Hepatocyte (in vitro differentiated cells): ENCODE measurements at regions not wholly inside any gene's neighbourhood (a gene's known extent, or its start where the extent isn't known, plus 50 kb on each side); places are given as distances from the start of the nearest gene placed in this dataset.

Source experiments
- DNase-seq: peaks from one replicate; pipeline ENCODE4 v3.0.0-alpha.2; 2016; ENCODE audit warnings: low spot score
- H2AFZ ChIP-seq: fragments of 200-600 bp; sonication (generic); 2 replicates; pipeline ENCODE4 v1.6.0; 2016; ENCODE audit warnings: antibody characterized with exemption, mild to moderate bottlenecking
- H3K27ac ChIP-seq: fragments of 200-600 bp; sonication (generic); 2 replicates; pipeline ENCODE4 v1.5.1; 2016; ENCODE audit warnings: mild to moderate bottlenecking
- H3K27me3 ChIP-seq: fragments of 200-600 bp; sonication (generic); 2 replicates; pipeline ENCODE4 v1.6.1; 2016
- H3K36me3 ChIP-seq: fragments of 200-600 bp; sonication (generic); replicated peaks from 2 replicates; pipeline ENCODE4 v1.5.1; 2016; ENCODE audit warnings: low read depth; ENCODE audit not compliant: insufficient read depth
- H3K4me1 ChIP-seq: fragments of 200-600 bp; sonication (generic); 2 replicates; pipeline ENCODE4 v1.5.1; 2016; ENCODE audit warnings: mild to moderate bottlenecking, moderate library complexity; ENCODE audit not compliant: insufficient read depth
- H3K4me2 ChIP-seq: fragments of 200-600 bp; sonication (generic); 2 replicates; pipeline ENCODE4 v1.6.0; 2016
- H3K4me3 ChIP-seq: fragments of 200-600 bp; sonication (generic); 2 replicates; pipeline ENCODE4 v1.5.1; 2016; ENCODE audit warnings: mild to moderate bottlenecking
- H3K79me2 ChIP-seq: fragments of 200-600 bp; sonication (generic); 2 replicates; pipeline ENCODE4 v1.6.0; 2017; ENCODE audit warnings: mild to moderate bottlenecking
- H3K9me2 ChIP-seq: fragments of 200-600 bp; sonication (generic); replicated peaks from 2 replicates; pipeline ENCODE4 v1.6.0; 2017; ENCODE audit warnings: mild to moderate bottlenecking; ENCODE audit not compliant: insufficient read depth
- H3K9me3 ChIP-seq: fragments of 200-600 bp; sonication (generic); 2 replicates; pipeline ENCODE4 v1.5.1; 2016; ENCODE audit warnings: low read depth, mild to moderate bottlenecking
- H4K20me1 ChIP-seq: fragments of 200-600 bp; sonication (generic); 2 replicates; pipeline ENCODE4 v1.6.0; 2016; ENCODE audit warnings: mild to moderate bottlenecking; ENCODE audit not compliant: insufficient read depth, poor library complexity, severe bottlenecking
- EZH2 ChIP-seq: fragments of 200-600 bp; sonication (generic); IDR thresholded peaks from 2 replicates; pipeline ENCODE4 v1.6.1; 2016; ENCODE audit warnings: antibody characterized with exemption, mild to moderate bottlenecking, borderline replicate concordance
- EZH2phosphoT487 ChIP-seq: fragments of 200-600 bp; sonication (generic); IDR thresholded peaks from one replicate; pipeline ENCODE4 v1.6.1; 2018; ENCODE audit warnings: antibody characterized with exemption, mild to moderate bottlenecking, low read depth, moderate library complexity; ENCODE audit not compliant: unreplicated experiment, severe bottlenecking
- WGBS: methylation state at CpG from one replicate; pipeline ENCODE4 v1.1.6; 2016; ENCODE audit warnings: low lambda C conversion rate; ENCODE audit errors: missing lambda C conversion rate; 5-methylcytosine and 5-hydroxymethylcytosine counted together
- TF ChIP-seq, protein P1 (sequence below): fragments of 200-600 bp; sonication (generic); IDR thresholded peaks from 2 replicates; pipeline ENCODE4 v1.5.1; 2016; ENCODE audit warnings: antibody characterized with exemption, mild to moderate bottlenecking; ENCODE audit not compliant: poor library complexity

GRCh38 chr12:118743896-118744700 lies 237.2 kb upstream of the SRRM4 start:
- H3K4me1 ChIP-seq = no peaks in the 10 kb centered on the region
- no peak overlapping the region for H3K4me3 ChIP-seq
- H3K79me2 ChIP-seq = no peaks in the 10 kb centered on the region
- H2AFZ ChIP-seq = no peak overlapping the region
- no peak overlapping the region for H3K27ac ChIP-seq
- TF ChIP-seq EZH2phosphoT487 (no peak), EZH2 (no peak)
- TF ChIP-seq, protein P1, sequence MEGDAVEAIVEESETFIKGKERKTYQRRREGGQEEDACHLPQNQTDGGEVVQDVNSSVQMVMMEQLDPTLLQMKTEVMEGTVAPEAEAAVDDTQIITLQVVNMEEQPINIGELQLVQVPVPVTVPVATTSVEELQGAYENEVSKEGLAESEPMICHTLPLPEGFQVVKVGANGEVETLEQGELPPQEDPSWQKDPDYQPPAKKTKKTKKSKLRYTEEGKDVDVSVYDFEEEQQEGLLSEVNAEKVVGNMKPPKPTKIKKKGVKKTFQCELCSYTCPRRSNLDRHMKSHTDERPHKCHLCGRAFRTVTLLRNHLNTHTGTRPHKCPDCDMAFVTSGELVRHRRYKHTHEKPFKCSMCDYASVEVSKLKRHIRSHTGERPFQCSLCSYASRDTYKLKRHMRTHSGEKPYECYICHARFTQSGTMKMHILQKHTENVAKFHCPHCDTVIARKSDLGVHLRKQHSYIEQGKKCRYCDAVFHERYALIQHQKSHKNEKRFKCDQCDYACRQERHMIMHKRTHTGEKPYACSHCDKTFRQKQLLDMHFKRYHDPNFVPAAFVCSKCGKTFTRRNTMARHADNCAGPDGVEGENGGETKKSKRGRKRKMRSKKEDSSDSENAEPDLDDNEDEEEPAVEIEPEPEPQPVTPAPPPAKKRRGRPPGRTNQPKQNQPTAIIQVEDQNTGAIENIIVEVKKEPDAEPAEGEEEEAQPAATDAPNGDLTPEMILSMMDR = no peak
- H3K36me3 ChIP-seq = no peaks in the 10 kb centered on the region
- H3K9me3 ChIP-seq = no peaks in the 10 kb centered on the region
- H3K4me2 ChIP-seq = no peak overlapping the region
- H3K27me3 ChIP-seq = no peaks in the 10 kb centered on the region
- DNase-seq = no peak
- H4K20me1 ChIP-seq = no peaks in the 10 kb centered on the region
- H3K9me2 ChIP-seq = no peaks in the 10 kb centered on the region
- WGBS = 83% methylated on average over 4 of the region's 4 CpGs

- no peaks in the 10 kb centered on the region for H3K9me3 ChIP-seq
- no peaks in the 10 kb centered on the region for H3K79me2 ChIP-seq
- DNase-seq = no peak
- H3K4me1 ChIP-seq = no peaks in the 10 kb centered on the region
- H3K9me2 ChIP-seq = no peaks in the 10 kb centered on the region
- no peak overlapping the region for H3K27ac ChIP-seq
- 77% methylated on average over 3 of the region's 3 CpGs for WGBS
- no peaks in the 10 kb centered on the region for H4K20me1 ChIP-seq
- H2AFZ ChIP-seq = no peak overlapping the region
- TF ChIP-seq, protein P1 = no peak
- TF ChIP-seq EZH2phosphoT487 = no peak
- no peaks in the 10 kb centered on the region for H3K36me3 ChIP-seq
- no peak overlapping the region for H3K4me2 ChIP-seq
- no peak overlapping the region for H3K4me3 ChIP-seq
- no peaks in the 10 kb centered on the region for H3K27me3 ChIP-seq
These were observed 235.2 kb upstream of the SRRM4 start for GRCh38 chr12:118746176-118746575.

DNA sequence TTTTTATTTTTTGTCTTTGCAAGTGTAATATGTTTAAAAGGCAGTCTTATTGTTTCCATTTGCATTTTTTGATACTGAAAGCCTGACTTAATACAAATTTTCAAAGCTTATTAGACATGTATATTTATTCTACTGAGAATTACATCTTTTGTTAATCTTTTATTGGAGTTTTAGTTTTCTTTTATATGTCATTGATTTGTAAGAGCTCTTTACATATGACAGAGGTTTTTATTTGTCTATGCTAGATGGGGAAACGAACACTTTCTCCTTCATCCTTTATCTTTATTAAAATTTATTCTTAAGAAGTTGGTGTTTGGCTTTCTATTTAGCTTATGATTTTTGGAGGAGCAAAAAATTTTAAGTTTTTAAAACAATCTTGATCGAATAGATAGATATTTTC lies 234.4 kb upstream of the SRRM4 start:
- Histone ChIP-seq H4K20me1 (no peaks in the 10 kb centered on the region), H3K79me2 (no peaks in the 10 kb centered on the region), H3K4me1 (no peaks in the 10 kb centered on the region), H3K9me3 (no peaks in the 10 kb centered on the region), H3K36me3 (no peaks in the 10 kb centered on the region), H3K4me3 (no peak overlapping the region), H3K9me2 (no peaks in the 10 kb centered on the region), H3K27ac (no peak overlapping the region), H3K4me2 (no peak overlapping the region), H2AFZ (no peak overlapping the region), H3K27me3 (no peaks in the 10 kb centered on the region)
- no peak for DNase-seq
- no peak for TF ChIP-seq EZH2phosphoT487
- TF ChIP-seq, protein P1 = no peak
- TF ChIP-seq EZH2 = no peak
- 63% methylated on average over 2 of the region's 2 CpGs for WGBS

GRCh38 chr12:118747771-118748170 lies 233.6 kb upstream of the SRRM4 start:
- H3K4me3 ChIP-seq = no peak overlapping the region
- H3K4me1 ChIP-seq = no peaks in the 10 kb centered on the region
- no peaks in the 10 kb centered on the region for H3K36me3 ChIP-seq
- no peak overlapping the region for H3K4me2 ChIP-seq
- H2AFZ ChIP-seq = no peak overlapping the region
- no peaks in the 10 kb centered on the region for H3K9me2 ChIP-seq
- no peaks in the 10 kb centered on the region for H3K9me3 ChIP-seq
- no peaks in the 10 kb centered on the region for H3K27me3 ChIP-seq
- H3K27ac ChIP-seq = no peak overlapping the region
- TF ChIP-seq EZH2 = no peak
- TF ChIP-seq, protein P1 = no peak
- TF ChIP-seq EZH2phosphoT487 = no peak
- no peaks in the 10 kb centered on the region for H4K20me1 ChIP-seq
- DNase-seq = no peak
- no peaks in the 10 kb centered on the region for H3K79me2 ChIP-seq
